H1 (cell line): ENCODE measurements at regions not wholly inside any gene's neighbourhood (a gene's known extent, or its start where the extent isn't known, plus 50 kb on each side); places are given as distances from the start of the nearest gene placed in this dataset.

Source experiments
- EZH2 ChIP-seq: fragments of 200-600 bp; sonication (generic); IDR thresholded peaks from 2 replicates; pipeline ENCODE4 v1.7.1; 2012; ENCODE audit warnings: low read depth, mild to moderate bottlenecking, moderate library complexity, low read length, inconsistent platforms; ENCODE audit not compliant: severe bottlenecking
- NRF1 ChIP-seq: IDR thresholded peaks from 2 replicates; pipeline ENCODE4 v1.6.1; 2011; ENCODE audit warnings: mild to moderate bottlenecking, low read depth, low read length, improper control_type of control experiment
- TF ChIP-seq, protein P1 (sequence below), 3 experiments: IDR thresholded peaks; 1 replicate in 2 of 3; 2 replicates in 1 of 3; pipeline versions ENCODE4 v1.5.1 to v1.6.1; 2011; ENCODE audit warnings: low read length in 3 of 3, mild to moderate bottlenecking in 3 of 3, inconsistent platforms in 2 of 3, low read depth in 1 of 3, moderate library complexity in 1 of 3; ENCODE audit not compliant: insufficient read depth in 1 of 3; ENCODE audit errors: control extremely low read depth in 1 of 3

DNA sequence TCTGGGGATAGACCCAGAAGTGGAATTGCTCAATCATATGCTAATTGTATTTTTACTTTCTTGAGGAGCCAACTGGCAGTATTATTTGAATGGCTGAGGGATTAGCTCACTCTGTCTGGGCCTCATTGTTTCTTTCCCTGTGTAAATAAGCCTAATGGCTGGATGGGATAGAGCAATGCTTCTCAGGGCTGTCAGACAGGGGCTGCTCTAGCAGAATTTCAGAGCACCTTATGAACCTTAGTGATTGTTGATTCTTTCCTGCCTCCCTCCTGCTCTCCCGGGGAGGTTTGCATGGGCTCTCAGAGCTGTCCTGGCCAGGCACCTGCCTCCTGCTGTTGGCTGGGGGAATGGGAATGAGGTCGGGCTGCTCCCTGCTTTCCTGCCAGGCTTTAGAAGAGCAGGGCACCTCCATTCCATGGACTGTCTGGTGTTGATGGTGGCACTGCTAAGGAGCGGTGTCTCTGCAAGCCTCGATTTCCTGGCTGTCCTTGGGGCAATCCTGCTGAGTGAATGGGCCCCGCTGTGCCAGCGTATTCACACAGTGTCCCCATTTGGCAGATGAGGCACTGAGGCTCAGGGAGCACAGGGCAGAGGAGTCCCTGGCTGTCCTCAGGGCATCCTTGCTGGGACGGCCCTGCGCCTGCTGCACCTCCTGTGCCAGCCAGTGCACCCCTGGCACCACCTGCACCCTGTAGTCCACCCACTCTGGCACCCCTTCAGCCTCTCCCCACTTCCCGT lies 468.2 kb upstream of the HS6ST1 start:
- TF ChIP-seq NRF1 (no peak), EZH2 (no peak)
- TF ChIP-seq, protein P1, sequence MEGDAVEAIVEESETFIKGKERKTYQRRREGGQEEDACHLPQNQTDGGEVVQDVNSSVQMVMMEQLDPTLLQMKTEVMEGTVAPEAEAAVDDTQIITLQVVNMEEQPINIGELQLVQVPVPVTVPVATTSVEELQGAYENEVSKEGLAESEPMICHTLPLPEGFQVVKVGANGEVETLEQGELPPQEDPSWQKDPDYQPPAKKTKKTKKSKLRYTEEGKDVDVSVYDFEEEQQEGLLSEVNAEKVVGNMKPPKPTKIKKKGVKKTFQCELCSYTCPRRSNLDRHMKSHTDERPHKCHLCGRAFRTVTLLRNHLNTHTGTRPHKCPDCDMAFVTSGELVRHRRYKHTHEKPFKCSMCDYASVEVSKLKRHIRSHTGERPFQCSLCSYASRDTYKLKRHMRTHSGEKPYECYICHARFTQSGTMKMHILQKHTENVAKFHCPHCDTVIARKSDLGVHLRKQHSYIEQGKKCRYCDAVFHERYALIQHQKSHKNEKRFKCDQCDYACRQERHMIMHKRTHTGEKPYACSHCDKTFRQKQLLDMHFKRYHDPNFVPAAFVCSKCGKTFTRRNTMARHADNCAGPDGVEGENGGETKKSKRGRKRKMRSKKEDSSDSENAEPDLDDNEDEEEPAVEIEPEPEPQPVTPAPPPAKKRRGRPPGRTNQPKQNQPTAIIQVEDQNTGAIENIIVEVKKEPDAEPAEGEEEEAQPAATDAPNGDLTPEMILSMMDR (IDR thresholded peaks at IDR 0.05; ENCODE audit: control extremely low read depth in 1 of 3, insufficient read depth in 1 of 3, low read depth in 1 of 3, low read length in 3 of 3) = peak in 2 of 3 experiments; percentile 22 to 24; a peak in 2 of 4 replicates
